A549 (cell line): ENCODE measurements at regions not wholly inside any gene's neighbourhood (a gene's known extent, or its start where the extent isn't known, plus 50 kb on each side); places are given as distances from the start of the nearest gene placed in this dataset.

ENCODE experiments used
- ATAC-seq, 2 experiments: fragments of 200-7000 bp in 1 of 2; fragments of >200 bp in 1 of 2; cut with Nextera tagmentation in 1 of 2; cut with Tn5 transposase in 1 of 2; 3 replicates each; pipeline versions ENCODE4 v1.8.0 to v1.9.1; 2018 to 2020; ENCODE audit warnings: mild to moderate bottlenecking in 1 of 2, moderate library complexity in 1 of 2
- CTCF ChIA-PET: fragments of 300-600 bp; sonication (Branson Sonifier 250); formaldehyde crosslinking; extraction: SDS; loops from one replicate; lab custom pipeline; 2021; ENCODE audit warnings: antibody characterized with exemption, inconsistent platforms; lab: Yijun Ruan, JAX
- POLR2A ChIA-PET: fragments of 350-600 bp; formaldehyde crosslinking; extraction: SDS; loops from one replicate; lab custom pipeline; 2021; ENCODE audit warnings: antibody characterized with exemption, inconsistent platforms; lab: Yijun Ruan, JAX
- DNase-seq, 2 experiments: peaks; one replicate each; pipeline versions ENCODE4 v3.0.0 to v3.0.0-alpha.2; 2011 to 2016; ENCODE audit warnings: low read depth in 1 of 2, low spot score in 1 of 2
- FAIRE-seq: peaks from 2 replicates; lab custom pipeline; 2011; peaks lifted over from hg19 to GRCh38; lab: Jason Lieb, UNC
- H3K27ac ChIP-seq, 2 experiments: fragments of >200 bp; sonication (Bioruptor Twin); formaldehyde crosslinking; 3 replicates each; pipeline ENCODE4 v1.5.1; 2016 to 2017
- H3K4me1 ChIP-seq: fragments of >200 bp; sonication (Bioruptor Twin); formaldehyde crosslinking; 3 replicates; pipeline ENCODE4 v1.6.1; 2016
- H3K4me2 ChIP-seq: fragments of >200 bp; sonication (Bioruptor Twin); formaldehyde crosslinking; 3 replicates; pipeline ENCODE4 v1.6.1; 2016
- H3K4me3 ChIP-seq: fragments of >200 bp; sonication (Bioruptor Twin); formaldehyde crosslinking; 3 replicates; pipeline ENCODE4 v1.5.1; 2016
- H3K9me3 ChIP-seq: fragments of >200 bp; sonication (Bioruptor Twin); formaldehyde crosslinking; 3 replicates; pipeline ENCODE4 v1.6.1; 2016
- CEBPB ChIP-seq, 2 experiments: fragments of >200 bp in 1 of 2; sonication (Bioruptor Twin) in 1 of 2; formaldehyde crosslinking in 1 of 2; IDR thresholded peaks; 2 replicates each; pipeline ENCODE4 v1.6.1; 2012 to 2016
- CHD4 ChIP-seq: fragments of 200-600 bp; sonication (generic); IDR thresholded peaks from 2 replicates; pipeline ENCODE4 v1.6.1; 2016; ENCODE audit warnings: antibody characterized with exemption, mild to moderate bottlenecking, borderline replicate concordance
- E2F6 ChIP-seq: IDR thresholded peaks from 2 replicates; pipeline ENCODE4 v1.6.1; 2012; ENCODE audit warnings: low read depth, borderline replicate concordance
- HOXB13 ChIP-seq: fragments of 250-450 bp; sonication (Bioruptor Pico); IDR thresholded peaks from 2 replicates; pipeline ENCODE4 v1.5.0; 2020; ENCODE audit warnings: low read depth, mild to moderate bottlenecking, moderate library complexity
- JUN ChIP-seq, 2 experiments: fragments of >200 bp; sonication (Bioruptor Twin); formaldehyde crosslinking; IDR thresholded peaks; 2 replicates in 1 of 2; 3 replicates in 1 of 2; pipeline ENCODE4 v1.6.1; 2016 to 2017
- MAFK ChIP-seq: fragments of 450-650 bp; IDR thresholded peaks from 2 replicates; pipeline ENCODE4 v1.6.1; 2014; ENCODE audit not compliant: partially characterized antibody
- MAZ ChIP-seq: fragments of 150-350 bp; IDR thresholded peaks from 2 replicates; pipeline ENCODE4 v1.6.1; 2014; ENCODE audit warnings: antibody characterized with exemption, low read depth, low read length, borderline replicate concordance
- MYC ChIP-seq: IDR thresholded peaks from 2 replicates; pipeline ENCODE4 v1.6.1; 2012; ENCODE audit warnings: mild to moderate bottlenecking, inconsistent platforms, low read length, improper control_type of control experiment, borderline replicate concordance
- PHF8 ChIP-seq: fragments of 200-600 bp; sonication (generic); IDR thresholded peaks from 2 replicates; pipeline ENCODE4 v1.6.1; 2016; ENCODE audit warnings: low read depth, mild to moderate bottlenecking, antibody characterized with exemption, moderate library complexity, borderline replicate concordance
- RARB ChIP-seq: fragments of 250-450 bp; sonication (Bioruptor Pico); IDR thresholded peaks from 2 replicates; pipeline ENCODE4 v1.8.0; 2021; ENCODE audit warnings: mild to moderate bottlenecking, moderate library complexity
- USF2 ChIP-seq: fragments of 450-650 bp; IDR thresholded peaks from 2 replicates; pipeline ENCODE4 v1.6.1; 2014; ENCODE audit warnings: antibody characterized with exemption
- ZC3H11A ChIP-seq: fragments of 450-650 bp; IDR thresholded peaks from 2 replicates; pipeline ENCODE4 v1.6.1; 2014; ENCODE audit warnings: antibody characterized with exemption, mild to moderate bottlenecking
- ZFP36 ChIP-seq: fragments of 450-650 bp; IDR thresholded peaks from 2 replicates; pipeline ENCODE4 v1.6.1; 2014; ENCODE audit warnings: borderline replicate concordance; ENCODE audit not compliant: partially characterized antibody
- ZNF302 ChIP-seq: fragments of 250-450 bp; sonication (Bioruptor Pico); IDR thresholded peaks from 2 replicates; pipeline ENCODE4 v1.9.0; 2021; ENCODE audit warnings: inconsistent platforms, mild to moderate bottlenecking, moderate library complexity
- WGBS: methylation state at CpG from one replicate; pipeline ENCODE4 v1.1.6; 2017; ENCODE audit errors: missing lambda C conversion rate; 5-methylcytosine and 5-hydroxymethylcytosine counted together
- TF ChIP-seq, protein P1 (sequence below): fragments of >200 bp; sonication (Bioruptor Twin); formaldehyde crosslinking; IDR thresholded peaks from 3 replicates; pipeline ENCODE4 v1.5.1; 2016
- TF ChIP-seq, protein P2 (sequence below): fragments of 200-600 bp; sonication (generic); IDR thresholded peaks from 2 replicates; pipeline ENCODE4 v1.6.1; 2016; ENCODE audit warnings: antibody characterized with exemption, mild to moderate bottlenecking, moderate library complexity

DNA sequence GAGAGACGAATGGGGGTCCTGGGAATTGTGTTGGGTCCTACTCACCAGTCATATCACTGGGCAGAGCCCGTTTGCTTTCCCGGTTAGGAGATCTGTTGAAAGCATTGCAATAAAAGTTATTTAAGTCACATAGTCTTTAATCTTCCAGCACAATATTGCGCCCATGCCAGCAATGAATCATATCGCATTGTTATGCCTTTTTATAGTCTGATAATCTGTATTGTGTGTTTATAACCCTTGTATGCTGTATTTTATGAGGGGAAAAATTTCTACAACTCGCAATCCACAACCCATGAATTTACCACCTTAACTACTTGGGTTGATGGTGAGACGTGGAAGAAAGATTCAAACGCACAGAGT is 211.9 kb upstream of the SMIM21 start:
- no peak for TF ChIP-seq HOXB13 (CRISPR knock-in tag)
- TF ChIP-seq E2F6, result no peak
- no peak for TF ChIP-seq ZNF302
- TF ChIP-seq, protein P1, sequence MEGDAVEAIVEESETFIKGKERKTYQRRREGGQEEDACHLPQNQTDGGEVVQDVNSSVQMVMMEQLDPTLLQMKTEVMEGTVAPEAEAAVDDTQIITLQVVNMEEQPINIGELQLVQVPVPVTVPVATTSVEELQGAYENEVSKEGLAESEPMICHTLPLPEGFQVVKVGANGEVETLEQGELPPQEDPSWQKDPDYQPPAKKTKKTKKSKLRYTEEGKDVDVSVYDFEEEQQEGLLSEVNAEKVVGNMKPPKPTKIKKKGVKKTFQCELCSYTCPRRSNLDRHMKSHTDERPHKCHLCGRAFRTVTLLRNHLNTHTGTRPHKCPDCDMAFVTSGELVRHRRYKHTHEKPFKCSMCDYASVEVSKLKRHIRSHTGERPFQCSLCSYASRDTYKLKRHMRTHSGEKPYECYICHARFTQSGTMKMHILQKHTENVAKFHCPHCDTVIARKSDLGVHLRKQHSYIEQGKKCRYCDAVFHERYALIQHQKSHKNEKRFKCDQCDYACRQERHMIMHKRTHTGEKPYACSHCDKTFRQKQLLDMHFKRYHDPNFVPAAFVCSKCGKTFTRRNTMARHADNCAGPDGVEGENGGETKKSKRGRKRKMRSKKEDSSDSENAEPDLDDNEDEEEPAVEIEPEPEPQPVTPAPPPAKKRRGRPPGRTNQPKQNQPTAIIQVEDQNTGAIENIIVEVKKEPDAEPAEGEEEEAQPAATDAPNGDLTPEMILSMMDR, result no peak
- TF ChIP-seq MAZ, result no peak
- 0 out of 4 replicates have a peak, but pooled peaks of 1 of the 2 experiments have one; percentile 17 for TF ChIP-seq CEBPB (IDR thresholded peaks at IDR 0.05)
- no peak for DNase-seq
- CTCF ChIA-PET, result no interaction called here
- Histone ChIP-seq H3K4me2 (no peak overlapping the region), H3K27ac (no peak overlapping the region), H3K9me3 (no peaks in the 10 kb centered on the region), H3K4me1 (no peaks in the 10 kb centered on the region), H3K4me3 (no peak overlapping the region)
- WGBS, result 67% methylated on average over 7 of the region's 8 CpGs
- FAIRE-seq, result no peak
- POLR2A ChIA-PET, result no interaction called here
- no peak for ATAC-seq

GRCh38 chr18:75638776-75639471 is 211.4 kb upstream of the SMIM21 start:
- ATAC-seq (no peak), FAIRE-seq (no peak), DNase-seq (no peak)
- Histone ChIP-seq H3K4me1 (no peaks in the 10 kb centered on the region), H3K4me3 (no peak overlapping the region), H3K9me3 (no peaks in the 10 kb centered on the region), H3K4me2 (no peak overlapping the region), H3K27ac (no peak overlapping the region)
- TF ChIP-seq MAFK (no peak), ZC3H11A (no peak), ZFP36 (no peak)
- POLR2A ChIA-PET, result no interaction called here
- CTCF ChIA-PET, result no interaction called here
- WGBS, result 73% methylated on average over 17 of the region's 24 CpGs

DNA sequence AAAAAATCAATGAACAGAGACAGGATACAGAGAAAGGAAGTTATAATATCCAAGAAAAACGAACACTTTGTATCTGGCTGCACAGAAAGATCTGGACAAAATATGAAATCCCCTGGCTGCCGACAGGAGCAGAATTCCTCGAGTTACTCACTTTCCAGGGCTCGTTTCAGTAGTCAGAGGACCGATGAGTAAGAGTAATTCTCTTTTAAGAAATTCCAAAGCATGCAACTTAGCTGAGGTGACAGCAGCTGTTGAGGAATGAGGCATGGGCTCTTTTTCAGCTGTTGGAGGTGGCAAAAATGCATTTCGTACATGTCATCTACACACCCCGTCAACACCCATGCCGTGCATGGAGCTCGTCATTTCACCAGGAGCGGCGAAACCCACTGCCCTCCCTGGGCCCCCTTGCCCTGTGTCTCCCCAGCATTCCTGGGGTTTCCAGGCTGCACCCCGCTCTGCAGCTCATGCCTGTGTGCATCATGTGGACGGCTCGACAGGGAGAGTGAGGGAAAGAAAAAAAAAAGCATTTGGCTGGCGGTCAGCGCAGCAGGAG is 210.8 kb upstream of the SMIM21 start:
- Histone ChIP-seq H3K4me3 (no peak overlapping the region), H3K27ac (no peak overlapping the region), H3K4me2 (no peak overlapping the region), H3K9me3 (no peaks in the 10 kb centered on the region), H3K4me1 (no peaks in the 10 kb centered on the region)
- POLR2A ChIA-PET, result no interaction called here
- no peak for FAIRE-seq
- DNase-seq, result no peak
- CTCF ChIA-PET, result no interaction called here
- TF ChIP-seq RARB (CRISPR knock-in tag), result no peak
- TF ChIP-seq JUN (IDR thresholded peaks at IDR 0.05), result no peak
- TF ChIP-seq, protein P2, sequence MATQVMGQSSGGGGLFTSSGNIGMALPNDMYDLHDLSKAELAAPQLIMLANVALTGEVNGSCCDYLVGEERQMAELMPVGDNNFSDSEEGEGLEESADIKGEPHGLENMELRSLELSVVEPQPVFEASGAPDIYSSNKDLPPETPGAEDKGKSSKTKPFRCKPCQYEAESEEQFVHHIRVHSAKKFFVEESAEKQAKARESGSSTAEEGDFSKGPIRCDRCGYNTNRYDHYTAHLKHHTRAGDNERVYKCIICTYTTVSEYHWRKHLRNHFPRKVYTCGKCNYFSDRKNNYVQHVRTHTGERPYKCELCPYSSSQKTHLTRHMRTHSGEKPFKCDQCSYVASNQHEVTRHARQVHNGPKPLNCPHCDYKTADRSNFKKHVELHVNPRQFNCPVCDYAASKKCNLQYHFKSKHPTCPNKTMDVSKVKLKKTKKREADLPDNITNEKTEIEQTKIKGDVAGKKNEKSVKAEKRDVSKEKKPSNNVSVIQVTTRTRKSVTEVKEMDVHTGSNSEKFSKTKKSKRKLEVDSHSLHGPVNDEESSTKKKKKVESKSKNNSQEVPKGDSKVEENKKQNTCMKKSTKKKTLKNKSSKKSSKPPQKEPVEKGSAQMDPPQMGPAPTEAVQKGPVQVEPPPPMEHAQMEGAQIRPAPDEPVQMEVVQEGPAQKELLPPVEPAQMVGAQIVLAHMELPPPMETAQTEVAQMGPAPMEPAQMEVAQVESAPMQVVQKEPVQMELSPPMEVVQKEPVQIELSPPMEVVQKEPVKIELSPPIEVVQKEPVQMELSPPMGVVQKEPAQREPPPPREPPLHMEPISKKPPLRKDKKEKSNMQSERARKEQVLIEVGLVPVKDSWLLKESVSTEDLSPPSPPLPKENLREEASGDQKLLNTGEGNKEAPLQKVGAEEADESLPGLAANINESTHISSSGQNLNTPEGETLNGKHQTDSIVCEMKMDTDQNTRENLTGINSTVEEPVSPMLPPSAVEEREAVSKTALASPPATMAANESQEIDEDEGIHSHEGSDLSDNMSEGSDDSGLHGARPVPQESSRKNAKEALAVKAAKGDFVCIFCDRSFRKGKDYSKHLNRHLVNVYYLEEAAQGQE, result no peak
- TF ChIP-seq MYC, result no peak
- no peak for TF ChIP-seq CHD4
- no peak for TF ChIP-seq USF2
- TF ChIP-seq MAZ, result no peak
- no peak for TF ChIP-seq PHF8
- no peak for TF ChIP-seq ZFP36
- ATAC-seq, result no peak
- 47% methylated on average over 14 of the region's 16 CpGs for WGBS
